CD4-positive, alpha-beta T cell treated with Interferon alpha-2 for 1 hour (primary cell): ENCODE measurements at regions not wholly inside any gene's neighbourhood (a gene's known extent, or its start where the extent isn't known, plus 50 kb on each side); places are given as distances from the start of the nearest gene placed in this dataset.

Source experiments
- DNase-seq, 2 donors: peaks; one replicate each; pipeline ENCODE4 v3.0.0-alpha.2; 2020 to 2022

DNA sequence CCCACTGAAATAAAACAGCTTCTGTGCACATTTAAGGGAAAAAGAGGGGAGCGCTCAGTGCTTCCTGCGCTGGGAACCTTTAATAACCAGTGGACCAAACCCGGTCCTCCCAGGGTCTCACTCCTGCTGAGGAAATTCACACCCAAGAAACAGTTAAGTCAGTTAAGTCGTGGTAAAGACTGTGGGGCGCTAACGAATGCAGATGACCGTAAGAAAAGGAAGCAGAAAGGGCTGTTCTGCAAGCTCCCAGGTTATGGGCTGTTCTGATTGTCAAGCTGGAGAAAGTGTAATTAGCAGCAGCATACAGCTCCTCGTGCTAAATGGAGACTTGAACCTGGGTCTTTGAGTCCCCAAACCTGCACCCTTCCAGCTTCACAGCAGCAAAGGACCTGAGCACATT lies 536.6 kb downstream of the NPHP4 start:
- no peak for DNase-seq

DNA sequence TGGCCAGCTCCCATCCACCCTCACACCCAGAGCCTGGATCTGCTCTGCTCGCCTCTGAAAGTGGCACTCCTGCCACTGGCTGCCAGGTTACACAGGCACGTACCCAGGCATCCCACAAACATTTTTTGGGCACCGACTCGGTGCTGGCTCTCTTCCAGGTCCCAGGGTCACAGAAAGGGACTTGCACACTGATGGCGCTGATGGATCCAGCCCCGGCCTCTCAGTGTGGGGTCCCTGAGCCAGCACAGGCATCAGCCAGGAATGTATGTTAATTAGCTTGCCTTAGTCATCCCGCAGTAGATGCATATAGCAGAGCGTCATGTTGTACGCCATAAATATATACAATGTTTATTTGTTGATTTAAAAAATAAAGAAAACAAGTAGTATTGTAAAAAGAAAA lies 537.2 kb downstream of the NPHP4 start:
- DNase-seq, result no peak

- no peak for DNase-seq
These were observed 538.9 kb downstream of the NPHP4 start for GRCh38 chr1:5453347-5453746.

- no peak for DNase-seq
These were observed 540.6 kb downstream of the NPHP4 start for GRCh38 chr1:5451671-5452070.

DNA sequence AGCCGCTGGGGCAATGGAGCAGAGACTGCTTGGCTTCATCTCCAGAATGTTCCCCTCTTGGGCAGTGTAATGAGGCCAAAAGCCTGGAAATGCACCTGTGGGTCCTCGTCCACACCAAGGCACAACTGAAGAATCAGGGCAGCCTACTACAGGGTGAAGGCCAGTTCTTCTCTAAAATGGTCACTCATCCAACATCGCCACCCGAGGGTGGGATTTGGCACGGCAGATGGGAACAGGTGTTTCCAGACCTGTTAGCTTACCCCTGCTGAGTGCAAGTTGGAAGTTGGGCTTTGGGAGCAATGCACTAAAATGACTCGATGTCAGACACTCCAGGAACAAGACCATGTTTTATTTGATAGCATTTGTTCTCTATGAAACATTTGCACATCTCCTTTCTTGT lies 543.7 kb downstream of the NPHP4 start:
- DNase-seq, result peak; percentile 9 to 48

DNA sequence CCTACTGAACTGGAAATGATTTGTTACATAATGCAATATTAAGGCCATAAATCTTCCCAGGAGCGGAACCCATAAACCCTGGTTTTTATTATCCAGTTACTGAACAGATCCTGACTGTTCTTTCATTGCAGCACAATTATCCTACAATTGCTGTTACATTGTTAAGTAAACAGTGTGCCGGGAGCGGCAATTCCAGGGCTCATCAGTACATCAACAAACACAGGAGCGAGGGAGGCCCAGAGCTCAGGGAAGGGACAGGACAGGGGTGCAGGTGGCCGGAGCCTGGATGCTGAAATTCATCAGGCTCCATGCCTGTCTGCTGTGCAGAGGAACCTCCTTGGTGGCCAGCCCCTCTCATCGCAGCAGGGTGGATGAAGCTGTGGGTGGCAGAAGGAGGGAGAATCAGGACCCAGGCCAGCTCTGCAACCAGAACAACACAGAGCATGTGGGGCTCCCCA lies 544.7 kb downstream of the NPHP4 start:
- no peak for DNase-seq

- DNase-seq, result no peak
These were observed 547.8 kb downstream of the NPHP4 start for GRCh38 chr1:5444396-5444795.

DNA sequence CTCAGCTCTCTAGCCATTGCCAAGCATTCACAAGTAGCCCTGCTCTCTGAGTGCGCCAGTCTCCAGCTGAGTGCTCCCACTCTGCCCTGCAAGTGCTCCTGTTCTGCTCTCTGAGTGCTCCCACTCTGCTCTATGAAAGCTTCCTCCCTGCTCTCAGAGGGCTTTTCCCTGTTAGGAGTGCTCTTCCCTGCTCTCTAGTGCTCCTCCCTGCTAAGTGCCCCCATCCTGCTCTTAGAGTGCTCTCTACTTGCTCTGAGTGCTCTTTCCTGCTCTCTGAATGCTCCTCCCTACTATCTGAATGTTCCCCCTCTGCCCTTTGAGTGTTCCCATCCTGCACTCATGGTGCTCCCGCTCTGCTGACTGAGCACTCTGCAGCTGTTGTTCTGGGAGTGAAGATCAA lies 555.4 kb downstream of the NPHP4 start:
- DNase-seq, result no peak

DNA sequence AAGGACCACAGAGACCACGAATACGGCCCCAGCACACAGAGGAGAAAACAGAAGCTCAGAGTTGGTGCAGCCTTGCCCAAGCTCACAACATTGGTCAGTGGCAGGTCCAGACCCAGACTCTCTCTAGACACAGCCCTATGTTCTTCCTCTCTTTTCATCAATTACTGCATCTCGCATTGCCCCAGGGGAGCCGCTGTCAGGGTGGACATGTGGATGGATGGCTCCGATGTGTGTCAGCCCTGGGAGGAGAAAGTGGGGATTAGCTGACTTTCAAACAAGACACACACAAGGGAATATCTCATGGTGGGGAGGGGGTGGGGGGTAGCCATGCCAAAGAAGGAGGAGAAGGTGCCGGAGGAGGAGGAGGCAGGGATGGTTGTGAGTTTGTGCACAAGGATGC lies 556.8 kb downstream of the NPHP4 start:
- no peak for DNase-seq

GRCh38 chr1:5432436-5432835 lies 559.8 kb downstream of the NPHP4 start:
- DNase-seq, result no peak

DNA sequence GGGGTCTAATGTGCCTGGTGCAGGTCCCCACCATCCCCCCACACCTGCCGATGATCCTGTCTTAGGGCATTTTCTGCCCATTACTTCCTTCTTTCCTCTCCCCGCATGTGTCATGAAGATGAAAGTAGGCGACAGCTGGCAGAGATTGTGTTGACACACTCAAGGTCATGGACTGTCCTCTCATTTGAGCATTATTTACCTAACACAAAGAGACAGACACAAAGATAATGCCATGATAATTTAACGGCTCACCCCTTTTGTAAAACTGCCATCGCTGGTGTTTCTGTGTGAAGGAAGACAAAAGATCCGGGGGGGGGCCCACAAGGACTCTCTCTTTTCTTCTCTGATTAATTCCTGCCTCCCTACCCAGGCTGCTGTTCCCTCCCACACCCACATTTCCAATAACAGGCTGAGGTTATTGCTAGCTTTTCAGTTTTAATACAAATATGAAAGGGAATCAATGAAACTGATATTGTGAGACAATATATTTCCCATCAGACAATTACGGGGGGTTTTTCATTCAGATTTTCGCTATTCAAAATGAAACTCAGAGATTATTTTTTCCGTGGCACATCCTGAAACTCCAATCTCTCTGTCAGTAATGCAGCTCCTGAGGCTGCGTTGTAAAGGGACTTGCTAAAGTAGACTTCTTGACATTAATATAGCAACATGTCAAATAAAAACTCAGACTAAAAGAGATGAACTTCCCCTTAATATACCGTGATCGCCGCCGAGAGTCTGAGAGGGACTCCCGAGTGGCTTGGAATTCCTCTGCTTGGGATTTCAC lies 561.1 kb downstream of the NPHP4 start:
- no peak for DNase-seq

DNA sequence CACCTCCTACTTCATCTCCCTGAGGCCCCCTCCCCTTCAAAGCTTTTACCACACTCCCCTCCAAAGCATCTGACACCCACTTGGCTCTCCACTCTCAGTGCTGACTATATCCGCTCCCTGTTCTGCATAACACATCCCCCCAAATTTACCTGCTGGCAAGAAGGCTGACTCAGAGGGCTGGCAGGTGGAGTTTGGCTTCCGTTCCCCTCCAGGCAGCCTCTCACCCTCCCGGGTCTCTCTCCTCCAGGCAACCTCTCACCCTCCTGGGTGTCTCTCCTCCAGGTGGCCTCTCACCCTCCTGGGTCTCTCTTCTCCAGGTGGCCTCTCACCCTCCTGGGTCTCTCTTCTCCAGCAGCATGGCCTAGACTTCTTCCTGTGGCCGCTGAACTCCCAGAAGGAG lies 562.1 kb downstream of the NPHP4 start:
- no peak for DNase-seq

DNA sequence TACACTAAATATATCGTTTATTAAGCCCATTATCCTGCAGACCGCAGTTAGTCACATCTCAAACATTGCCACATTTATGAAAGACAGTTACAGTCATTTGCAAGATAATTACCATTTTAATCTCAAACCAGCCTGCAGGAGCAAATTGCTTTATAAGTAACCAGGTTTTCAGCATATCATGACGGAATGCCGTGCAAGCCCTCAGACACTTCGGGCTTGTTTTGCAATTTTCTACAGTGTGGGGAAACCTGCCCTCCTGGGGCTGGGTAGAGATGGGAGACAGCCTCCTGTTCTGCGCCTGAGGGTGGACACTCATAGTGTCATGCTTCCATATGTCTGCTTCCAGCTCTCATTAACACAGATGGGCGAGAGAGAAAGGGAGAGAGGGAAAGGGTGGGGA lies 563.9 kb downstream of the NPHP4 start:
- no peak for DNase-seq

GRCh38 chr1:5427026-5427613 lies 565.1 kb downstream of the NPHP4 start:
- DNase-seq, result no peak

GRCh38 chr1:5424802-5425703 lies 567.2 kb downstream of the NPHP4 start:
- no peak for DNase-seq

GRCh38 chr1:5423109-5423508 lies 569.1 kb downstream of the NPHP4 start:
- peak in 1 of 2 donors; percentile 53 for DNase-seq

DNA sequence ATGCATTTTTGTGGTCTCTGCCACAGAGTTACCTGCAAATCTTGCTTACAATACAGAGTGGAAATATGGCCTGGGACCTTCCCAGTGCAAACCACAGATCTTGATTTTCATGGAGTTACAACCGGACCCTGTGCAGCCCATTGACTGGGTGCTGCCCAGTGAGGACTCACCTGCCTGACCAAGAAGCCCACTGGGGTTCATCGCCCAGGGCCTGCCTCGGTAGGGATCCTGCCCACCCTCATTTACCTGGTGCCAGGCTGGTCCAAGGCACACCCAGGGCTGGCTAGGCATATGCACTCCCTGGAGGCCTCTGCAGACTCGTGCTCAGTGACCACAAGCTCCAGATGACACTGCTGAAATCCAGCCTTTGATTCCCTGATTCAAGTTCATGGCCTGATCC lies 572.7 kb downstream of the NPHP4 start:
- no peak for DNase-seq

DNA sequence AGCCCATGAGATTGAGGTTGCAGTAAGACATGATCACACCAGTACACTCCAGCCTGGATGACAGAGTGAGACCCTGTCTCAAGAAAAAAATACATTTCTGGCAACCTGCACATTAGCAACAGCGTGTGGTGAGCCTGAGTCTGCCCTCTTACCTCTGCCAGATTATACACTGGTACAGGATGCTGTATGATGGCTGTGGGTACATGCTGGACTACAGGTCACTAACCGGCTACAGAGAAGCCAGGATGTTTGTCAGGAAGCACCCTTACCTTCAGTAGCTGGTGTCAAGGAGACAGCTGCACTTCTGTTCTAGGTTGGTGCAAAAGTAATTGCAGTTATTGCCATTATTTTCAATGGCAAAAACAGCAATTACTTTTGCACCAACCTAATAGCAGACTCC lies 575.7 kb downstream of the NPHP4 start:
- DNase-seq, result no peak

GRCh38 chr1:5415606-5416005 lies 576.6 kb downstream of the NPHP4 start:
- DNase-seq, result no peak

DNA sequence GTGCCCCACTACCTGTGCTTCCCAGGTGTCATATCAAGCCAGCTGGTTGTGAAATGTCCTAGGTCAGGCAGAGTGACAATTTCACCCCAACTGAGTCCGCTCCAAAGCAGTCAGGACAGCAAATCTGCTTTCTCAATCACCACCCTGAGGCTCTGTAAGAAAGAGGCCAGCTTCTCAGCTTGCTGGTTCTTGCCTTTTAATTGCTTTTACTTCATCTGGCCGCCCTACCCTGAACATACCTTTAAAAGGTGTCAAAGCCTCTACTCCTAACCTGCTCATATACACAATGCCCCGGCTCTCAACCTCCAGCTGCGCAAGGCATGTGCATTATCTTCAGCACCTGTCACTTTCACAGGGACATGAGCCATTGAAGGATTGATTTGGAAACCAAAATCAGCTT lies 581.6 kb downstream of the NPHP4 start:
- DNase-seq, result no peak

DNA sequence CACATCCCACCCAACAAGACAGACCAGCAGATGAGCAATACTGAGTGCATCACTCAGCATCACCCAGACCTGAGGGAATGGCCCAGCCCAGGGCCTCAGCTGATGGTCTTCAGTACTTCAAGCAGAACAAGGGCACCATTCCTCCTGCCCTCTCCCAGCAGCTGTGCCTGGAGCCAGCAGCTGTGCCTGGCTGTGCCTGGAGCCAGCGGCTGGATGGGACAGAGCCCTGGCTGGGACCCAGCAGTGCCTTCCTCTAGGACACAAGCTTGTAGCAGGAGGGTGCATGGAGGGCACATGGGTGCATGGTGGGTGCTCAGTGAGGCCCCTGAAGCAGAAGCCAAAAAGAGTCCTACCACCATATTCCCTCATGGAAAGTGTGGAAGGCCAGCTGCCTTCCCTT lies 583.8 kb downstream of the NPHP4 start:
- no peak for DNase-seq

GRCh38 chr1:5405263-5405662 lies 587.0 kb downstream of the NPHP4 start:
- DNase-seq, result no peak

DNA sequence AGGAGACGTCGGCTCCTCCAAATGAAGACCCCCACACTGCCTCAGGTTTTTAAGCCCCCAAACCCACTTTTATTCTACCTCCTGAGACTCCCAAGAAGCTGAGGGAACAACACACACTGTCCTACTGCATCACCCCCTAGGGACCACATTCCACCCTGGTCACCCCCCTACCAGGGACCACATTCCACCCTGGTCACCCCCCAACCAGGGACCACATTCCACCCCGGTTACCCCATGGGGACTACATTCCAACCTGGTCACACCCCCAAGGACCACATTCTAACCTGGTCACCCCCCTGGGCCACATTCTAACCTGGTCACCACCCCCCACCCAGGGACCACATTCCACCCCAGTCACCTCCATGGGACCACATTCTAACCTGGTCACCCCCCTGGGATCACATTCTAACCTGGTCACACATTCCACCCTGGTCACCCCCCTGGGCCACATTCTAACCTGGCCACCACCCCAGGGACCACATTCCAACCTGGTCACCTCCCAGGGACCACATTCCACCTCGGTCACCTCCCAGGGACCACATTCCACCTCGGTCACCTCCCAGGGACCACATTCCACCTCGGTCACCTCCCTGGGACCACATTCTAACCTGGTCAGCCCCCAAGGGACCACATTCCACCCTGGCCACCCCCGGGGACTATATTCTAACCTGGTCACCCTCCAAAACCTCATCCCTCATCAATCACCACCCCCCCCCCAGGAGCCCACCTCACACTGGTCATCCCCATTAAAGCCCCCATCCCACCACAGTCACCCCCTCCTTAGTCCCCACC lies 587.6 kb downstream of the NPHP4 start:
- no peak for DNase-seq
